Ovary (tissue), 3 donors: ENCODE measurements at regions not wholly inside any gene's neighbourhood (a gene's known extent, or its start where the extent isn't known, plus 50 kb on each side); places are given as distances from the start of the nearest gene placed in this dataset.

ENCODE experiments used
- POLR2A ChIP-seq: fragments of 450-650 bp; IDR thresholded peaks from one replicate; pipeline ENCODE4 v1.6.1; 2017; ENCODE audit warnings: antibody characterized with exemption, mild to moderate bottlenecking, moderate library complexity
- TF ChIP-seq, protein P1 (sequence below), 3 donors: fragments of 450-650 bp in 2 of 3; fragments of 200-600 bp in 1 of 3; IDR thresholded peaks; one replicate each; pipeline versions ENCODE4 v1.5.1 to v1.8.0; 2016 to 2022; ENCODE audit warnings: antibody characterized with exemption in 3 of 3, mild to moderate bottlenecking in 1 of 3
- donor health status: DM: no; HTN: no; CAD: no.

DNA sequence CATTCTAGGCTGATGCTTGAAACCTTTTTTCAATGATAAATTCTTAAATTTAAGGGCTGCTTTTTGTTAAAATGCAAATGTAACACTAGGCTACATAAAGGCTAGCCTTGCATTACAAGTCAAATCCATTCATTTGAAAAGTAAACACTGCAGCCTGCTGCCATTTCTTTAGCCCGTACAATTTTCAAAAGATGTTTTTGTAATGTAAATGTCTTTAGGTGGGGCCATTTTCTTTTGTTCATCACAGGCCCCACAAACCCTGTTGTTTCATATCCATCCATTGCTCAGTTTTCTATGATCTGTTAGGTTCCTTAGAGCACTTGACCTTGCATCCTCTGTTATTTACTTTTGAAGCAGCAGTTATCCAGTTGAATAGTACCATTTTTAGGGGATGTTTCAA, 296.2 kb upstream of the AMOT start:
- no peak for TF ChIP-seq POLR2A
- TF ChIP-seq, protein P1, sequence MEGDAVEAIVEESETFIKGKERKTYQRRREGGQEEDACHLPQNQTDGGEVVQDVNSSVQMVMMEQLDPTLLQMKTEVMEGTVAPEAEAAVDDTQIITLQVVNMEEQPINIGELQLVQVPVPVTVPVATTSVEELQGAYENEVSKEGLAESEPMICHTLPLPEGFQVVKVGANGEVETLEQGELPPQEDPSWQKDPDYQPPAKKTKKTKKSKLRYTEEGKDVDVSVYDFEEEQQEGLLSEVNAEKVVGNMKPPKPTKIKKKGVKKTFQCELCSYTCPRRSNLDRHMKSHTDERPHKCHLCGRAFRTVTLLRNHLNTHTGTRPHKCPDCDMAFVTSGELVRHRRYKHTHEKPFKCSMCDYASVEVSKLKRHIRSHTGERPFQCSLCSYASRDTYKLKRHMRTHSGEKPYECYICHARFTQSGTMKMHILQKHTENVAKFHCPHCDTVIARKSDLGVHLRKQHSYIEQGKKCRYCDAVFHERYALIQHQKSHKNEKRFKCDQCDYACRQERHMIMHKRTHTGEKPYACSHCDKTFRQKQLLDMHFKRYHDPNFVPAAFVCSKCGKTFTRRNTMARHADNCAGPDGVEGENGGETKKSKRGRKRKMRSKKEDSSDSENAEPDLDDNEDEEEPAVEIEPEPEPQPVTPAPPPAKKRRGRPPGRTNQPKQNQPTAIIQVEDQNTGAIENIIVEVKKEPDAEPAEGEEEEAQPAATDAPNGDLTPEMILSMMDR (IDR thresholded peaks at IDR 0.05) = no peak
